COLO668 (cell line): ENCODE measurements at regions not wholly inside any gene's neighbourhood (a gene's known extent, or its start where the extent isn't known, plus 50 kb on each side); places are given as distances from the start of the nearest gene placed in this dataset.

Source experiments
- DNase-seq: peaks from one replicate; lab custom pipeline; 2025; ENCODE audit not compliant: unreplicated experiment; lab: John Stamatoyannopoulos, UW

DNA sequence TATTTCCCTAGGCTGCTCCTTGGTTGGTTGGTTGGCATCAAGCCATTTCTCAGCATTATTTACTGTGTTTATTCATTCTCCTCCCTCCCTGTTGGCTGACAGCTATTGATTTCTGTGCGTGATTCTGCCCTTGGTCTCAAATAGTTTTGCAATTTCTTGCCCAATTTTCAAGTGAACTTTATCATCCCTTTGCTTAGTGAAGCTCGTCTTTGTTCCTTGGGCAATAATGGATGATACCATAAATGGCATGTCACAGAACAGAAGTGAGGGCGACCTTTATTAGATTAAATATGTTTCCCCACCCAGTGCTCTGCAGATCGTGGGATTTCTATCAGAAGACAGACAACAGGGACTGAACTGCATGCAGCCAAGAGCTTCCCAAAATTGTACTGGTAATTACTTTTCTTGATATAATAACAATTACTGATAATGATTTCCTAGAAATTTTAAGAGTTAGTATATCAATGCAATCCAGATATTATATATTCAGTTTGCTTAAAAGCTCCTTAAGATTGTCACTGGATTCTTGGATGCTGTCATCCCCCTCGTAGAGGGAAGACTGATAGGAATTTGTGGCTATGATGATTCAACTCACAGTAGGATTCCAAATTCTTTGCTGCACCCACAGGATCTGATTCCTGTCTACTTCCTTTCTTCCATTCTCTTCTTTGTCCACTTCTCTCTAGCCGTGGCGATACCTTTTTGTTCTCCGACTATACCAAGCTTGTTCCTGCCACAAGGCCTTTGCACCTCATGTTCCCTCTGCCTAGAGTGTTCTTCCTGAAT, 122.1 kb upstream of the KAZN start:
- DNase-seq, result no peak

DNA sequence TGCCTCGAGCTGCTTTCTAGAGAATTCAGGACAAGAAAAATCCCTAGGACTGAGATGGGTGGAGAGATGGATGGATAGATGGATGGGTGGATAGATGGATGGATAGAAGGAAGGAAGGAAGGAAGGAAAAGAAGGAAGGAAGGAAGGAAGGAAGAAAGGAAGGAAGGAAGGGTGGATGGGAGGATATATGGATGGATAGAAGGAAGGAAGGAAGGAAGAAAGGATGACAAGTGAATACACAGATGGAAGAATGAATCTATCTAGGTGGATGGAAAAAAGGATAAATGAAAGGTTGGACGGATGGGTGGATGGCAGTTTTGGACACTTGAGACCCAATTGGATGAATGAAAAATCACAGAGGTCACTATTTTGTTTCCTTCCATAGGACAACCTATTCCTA, 120.4 kb upstream of the KAZN start:
- DNase-seq, result no peak

DNA sequence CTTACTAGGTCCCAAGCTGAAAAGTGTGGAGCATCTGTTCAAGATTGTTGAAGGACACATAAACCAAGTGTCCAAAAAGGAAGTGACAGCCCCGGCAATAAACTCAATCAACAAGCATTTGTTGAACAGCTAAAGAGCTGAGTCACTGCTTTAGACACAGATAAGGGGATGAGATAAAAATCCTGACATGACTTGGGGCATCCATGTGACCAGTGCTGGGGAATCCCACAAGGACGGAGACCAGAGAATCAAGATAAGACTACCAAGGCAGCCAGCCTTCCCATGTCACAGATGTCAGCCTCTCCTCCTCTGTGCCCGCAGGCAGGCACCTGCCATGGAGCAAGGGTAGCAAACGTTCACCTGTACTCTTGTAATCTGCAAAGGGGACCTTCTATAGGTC, 118.6 kb upstream of the KAZN start:
- DNase-seq, result no peak

DNA sequence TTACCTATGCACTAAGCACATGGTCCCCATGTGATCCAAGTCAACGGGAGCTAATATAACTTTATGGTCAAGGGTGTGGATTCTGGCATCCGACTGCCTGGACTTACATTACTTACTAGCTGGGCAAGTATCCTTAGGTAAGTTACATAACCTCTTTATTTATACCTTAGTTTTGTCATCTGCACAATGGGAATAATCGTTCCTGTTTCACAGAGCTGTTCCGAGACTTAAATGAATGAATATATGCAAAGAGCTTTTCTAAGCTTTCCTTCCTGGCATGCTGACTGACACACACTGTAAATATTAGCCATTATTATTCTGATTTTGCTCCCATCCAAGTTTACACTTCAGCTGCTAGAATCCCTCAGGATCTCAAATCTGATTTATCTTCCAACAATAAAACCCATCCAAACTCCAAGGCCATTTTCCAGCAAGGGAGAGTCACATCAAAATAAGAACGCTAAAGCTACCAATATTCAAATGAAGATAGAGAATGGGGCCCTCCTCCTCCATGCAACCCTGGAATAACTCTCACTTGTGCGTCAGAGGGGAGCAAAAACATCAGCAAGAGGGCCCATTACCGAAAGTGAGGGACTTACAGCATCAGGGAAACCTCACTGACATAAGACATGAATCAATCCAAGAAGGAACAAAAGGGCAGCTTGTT, 115.6 kb upstream of the KAZN start:
- no peak for DNase-seq

- DNase-seq, result no peak
Observed at GRCh38 chr1:14485285-14485684, 113.2 kb upstream of the KAZN start.

DNA sequence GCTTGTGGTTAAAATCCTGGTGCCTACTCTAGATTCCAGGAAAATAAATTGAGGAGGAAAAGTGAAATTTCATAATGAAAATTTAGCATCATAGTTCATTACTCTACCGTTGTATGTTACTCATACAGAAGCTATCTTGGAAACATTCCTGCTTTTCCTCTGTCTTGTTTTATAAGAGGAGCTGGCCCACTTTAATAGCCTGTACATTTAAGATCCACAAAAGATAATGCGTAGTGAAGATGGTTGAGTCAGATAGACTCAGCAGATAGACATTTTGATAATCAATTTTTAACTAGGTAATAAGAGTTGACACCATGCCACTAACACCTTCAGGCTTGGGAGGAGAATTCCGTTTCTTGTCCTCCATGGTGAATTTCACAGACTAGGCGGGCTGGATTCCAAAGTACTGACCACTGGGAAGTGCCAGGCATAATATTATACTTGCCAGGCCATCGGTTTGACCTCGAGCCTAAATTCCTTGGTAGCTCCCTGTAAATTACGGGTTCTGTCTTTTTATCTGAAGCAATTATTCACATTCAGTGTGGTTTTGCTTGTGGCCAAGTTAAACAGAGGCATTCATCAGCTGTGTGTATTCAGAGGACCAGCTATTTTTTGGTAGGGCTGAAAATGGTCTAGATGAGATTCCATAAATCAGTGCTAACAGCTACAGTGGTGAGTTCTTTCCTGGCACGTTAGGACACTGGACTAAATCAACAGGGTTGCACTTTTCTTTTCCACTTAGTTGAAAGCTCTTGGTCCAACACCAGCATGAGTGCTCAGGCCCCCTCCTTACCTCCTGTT, 111.9 kb upstream of the KAZN start:
- no peak for DNase-seq

- no peak for DNase-seq
Observed at GRCh38 chr1:14487671-14488070, 110.8 kb upstream of the KAZN start.

DNA sequence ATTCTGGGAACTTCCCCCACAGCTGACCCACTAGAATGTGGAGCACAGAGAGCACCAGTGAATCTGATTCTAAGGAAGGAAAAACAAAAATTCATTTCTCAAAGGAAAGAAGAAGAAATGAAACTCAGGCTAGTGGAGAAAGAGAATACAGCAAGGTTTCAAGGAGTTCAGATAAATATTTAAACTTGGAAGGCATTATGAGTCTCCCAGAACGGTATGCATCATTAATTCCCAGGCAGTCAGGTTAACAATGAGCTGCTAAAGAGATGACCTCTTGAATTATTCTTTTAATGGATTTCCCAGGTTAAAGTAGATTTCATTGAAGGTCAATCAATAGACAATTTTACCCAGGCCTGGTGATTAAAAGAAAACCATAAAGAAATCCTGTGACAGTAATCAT, 103.6 kb upstream of the KAZN start:
- no peak for DNase-seq

GRCh38 chr1:14495381-14495780, 103.1 kb upstream of the KAZN start:
- no peak for DNase-seq

GRCh38 chr1:14495996-14496395, 102.5 kb upstream of the KAZN start:
- no peak for DNase-seq

GRCh38 chr1:14498839-14499238, 99.6 kb upstream of the KAZN start:
- DNase-seq, result no peak

DNA sequence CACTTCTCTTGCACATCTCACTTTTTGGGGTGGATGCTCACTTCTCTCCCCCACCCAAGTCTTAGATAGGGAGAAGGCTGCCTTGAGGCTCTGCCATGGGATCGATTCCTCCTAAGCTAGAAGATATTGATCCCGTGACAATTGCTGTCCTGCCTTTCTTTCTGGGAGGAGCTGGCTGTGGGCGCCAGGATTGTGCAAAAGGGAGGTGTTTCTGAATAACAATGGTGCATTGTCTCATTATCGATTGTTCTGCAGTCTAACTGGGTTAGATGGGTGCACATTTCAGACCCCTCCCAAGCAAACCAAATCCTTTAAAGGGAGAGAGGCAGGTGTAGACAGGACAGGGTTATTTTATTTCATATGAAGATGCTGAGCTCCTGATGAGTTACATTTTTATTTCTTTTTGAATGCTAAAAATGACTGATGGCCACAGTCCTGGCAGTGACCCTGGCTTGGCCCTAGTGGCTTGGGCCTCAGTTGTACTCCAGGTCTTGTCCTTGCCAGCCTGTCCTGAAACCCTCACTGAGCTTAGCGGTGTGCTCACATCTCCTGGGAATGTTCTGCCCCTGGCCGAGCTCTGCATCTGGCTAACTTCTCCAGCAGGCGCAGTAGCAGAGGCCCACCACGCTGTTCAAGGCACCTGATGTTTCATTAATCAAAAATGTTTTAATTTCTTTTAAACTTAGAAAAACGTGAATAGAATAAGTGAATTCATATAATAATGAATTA, 99.0 kb upstream of the KAZN start:
- no peak for DNase-seq

DNA sequence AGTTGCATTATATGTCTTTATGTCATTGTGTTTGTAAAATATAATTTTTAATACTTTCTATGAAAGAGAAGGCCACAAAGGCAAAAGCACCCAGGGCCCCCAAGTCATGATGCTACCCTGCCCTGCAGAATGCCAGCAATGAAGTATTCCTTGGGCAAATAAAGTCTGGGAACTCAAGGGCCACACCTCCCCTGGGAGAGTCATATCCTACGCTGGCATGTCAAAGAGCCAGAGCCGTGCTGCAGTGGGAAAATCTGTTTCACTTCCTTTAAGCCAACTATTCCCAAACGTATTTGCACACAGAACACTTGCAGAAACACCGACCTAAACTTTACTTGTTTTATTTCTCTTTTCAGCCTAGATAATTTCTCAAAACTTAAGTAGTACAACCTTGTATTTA, 98.4 kb upstream of the KAZN start:
- no peak for DNase-seq

DNA sequence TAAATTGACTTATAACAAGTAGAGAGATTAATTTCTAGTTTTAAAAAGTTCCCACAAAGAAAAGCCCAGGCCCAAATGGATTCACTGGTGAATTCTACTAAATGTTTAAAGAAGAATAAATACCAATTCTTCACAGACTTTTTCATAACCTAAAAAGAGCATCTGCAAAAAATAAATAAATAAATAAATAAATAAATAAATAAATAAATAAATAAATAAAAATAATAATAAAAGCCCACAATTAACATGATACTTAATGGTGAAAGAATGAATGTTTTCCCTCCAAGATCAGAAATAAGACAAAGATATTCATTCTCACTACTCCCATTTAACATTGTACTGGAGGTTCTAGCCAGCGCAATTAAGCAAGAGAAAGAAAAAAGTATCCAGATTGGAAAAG, 97.6 kb upstream of the KAZN start:
- DNase-seq, result no peak

DNA sequence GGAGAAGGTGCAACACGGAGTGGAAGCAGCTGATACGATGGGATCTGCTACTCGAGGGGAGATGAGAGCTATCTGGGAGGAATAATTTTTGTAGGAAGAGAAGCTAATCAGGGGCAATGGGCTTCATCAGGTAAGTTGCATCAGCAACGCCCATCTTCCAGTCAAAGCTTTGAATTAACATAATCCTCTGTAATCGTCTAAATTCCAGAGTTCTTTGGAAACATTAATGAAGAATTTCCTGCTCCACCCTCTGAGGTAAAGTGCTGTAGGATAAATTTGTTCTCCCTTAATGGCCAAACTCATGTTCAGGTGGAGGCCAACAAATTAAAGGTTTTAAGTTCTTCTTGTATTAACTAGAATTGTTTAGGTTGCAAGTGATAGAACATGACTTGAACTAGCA, 94.0 kb upstream of the KAZN start:
- no peak for DNase-seq

DNA sequence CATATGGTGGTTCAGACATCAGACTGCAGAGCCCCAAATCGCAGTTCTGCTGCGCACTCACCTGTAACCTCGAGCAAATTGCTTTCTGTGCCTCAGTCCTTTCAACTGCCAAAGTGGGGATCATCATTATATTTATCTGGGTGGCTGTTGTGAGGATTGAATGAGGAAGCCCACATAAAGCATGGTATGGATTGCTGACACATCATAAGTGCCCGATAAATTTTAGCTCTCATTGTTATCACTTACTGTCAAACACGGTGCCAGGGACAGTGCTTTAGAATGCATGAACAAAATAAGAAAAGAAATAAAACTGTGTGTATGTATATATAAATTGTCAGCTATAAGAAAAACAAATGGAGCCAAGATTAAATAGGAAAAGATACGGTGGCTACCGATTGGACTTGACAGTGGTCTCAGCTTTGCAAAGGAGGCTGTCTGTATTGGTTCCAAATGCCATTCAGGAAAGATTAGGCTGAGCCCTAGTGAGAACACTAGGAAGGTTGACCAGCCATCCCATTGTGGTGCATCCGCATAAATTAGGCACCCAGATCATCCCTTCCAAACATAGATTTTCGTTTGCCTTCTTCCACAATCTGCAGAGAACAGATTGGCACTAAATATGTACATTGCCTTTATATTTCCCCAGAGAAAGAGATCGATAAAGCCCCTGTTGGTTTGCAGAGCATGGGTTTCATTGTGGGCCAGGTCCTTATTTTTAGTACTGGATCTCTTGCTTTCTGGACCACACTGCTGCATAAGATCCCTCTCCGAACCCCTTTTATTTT, 91.8 kb upstream of the KAZN start:
- no peak for DNase-seq

DNA sequence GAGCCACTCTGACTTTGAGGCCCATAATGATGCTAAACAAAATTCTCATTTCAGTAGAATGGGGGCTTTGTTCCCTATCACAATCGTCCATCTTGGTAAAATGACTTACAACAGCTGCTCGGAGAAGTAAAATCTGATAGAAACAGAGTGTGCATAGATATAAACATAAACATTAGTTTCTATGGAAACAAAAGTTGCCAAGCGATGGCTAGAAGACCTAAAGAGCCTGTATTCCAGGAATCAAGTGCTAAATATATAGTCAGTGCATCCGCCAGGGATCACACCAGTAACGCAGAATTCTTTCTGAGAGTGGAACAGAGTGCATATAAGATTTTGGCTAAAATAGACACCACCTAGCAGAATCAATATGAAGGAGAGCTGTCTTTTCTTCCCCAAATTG, 91.2 kb upstream of the KAZN start:
- no peak for DNase-seq

DNA sequence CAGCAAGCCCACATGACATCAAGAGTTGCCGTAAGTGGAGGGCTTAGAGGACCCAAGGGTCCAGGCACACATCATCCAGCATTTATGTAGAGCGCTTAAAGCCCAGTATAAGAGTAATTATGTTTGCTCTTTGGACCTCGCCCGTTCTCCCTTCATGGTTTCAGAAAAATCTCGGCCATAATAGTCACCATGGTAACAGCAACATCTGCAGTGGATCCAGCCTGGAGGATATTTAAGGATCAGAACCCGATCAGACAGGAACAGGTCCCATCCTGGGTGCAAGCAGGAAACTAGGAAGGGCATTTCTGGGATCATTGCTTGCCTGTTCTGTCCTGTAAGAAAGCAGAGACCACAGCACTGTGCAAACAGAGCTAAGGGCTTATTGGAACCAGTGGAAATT, 89.9 kb upstream of the KAZN start:
- no peak for DNase-seq

DNA sequence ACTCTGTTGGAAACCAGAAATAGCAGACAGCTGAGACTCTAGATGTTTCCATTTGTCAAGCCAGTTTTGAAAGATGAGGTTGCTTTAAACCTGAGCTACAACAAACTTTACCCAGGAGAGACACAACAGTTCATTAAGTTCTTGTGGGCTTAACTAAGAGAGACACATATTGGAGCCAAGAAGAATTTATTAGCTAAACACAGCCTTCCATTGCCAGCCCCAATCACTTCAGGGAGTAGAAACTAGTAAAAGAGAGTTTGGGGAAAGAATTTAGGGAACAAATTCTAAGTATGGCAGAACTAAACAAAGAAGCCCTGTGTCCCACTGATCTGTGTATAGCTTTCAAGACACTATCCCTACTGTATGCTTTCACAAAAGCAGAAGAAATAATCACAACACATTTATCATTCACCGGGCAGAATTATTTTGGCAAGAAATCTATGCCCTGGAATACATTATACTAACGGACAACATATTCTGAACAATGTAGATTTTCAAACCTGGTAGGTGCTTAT, 87.3 kb upstream of the KAZN start:
- DNase-seq, result no peak

GRCh38 chr1:14511796-14512585, 86.5 kb upstream of the KAZN start:
- no peak for DNase-seq
